HEK293 (cell line): ENCODE measurements at regions not wholly inside any gene's neighbourhood (a gene's known extent, or its start where the extent isn't known, plus 50 kb on each side); places are given as distances from the start of the nearest gene placed in this dataset.

Experiments
- GFI1B ChIP-seq: fragments of 450-650 bp; formaldehyde crosslinking; IDR thresholded peaks from 2 replicates; pipeline ENCODE4 v1.5.1; 2016; ENCODE audit warnings: missing biosample characterization, missing genetic modification characterization
- GLI4 ChIP-seq: fragments of 450-650 bp; formaldehyde crosslinking; IDR thresholded peaks from 2 replicates; pipeline ENCODE4 v1.5.1; 2016; ENCODE audit warnings: missing biosample characterization, missing genetic modification characterization
- KLF16 ChIP-seq: fragments of 450-650 bp; formaldehyde crosslinking; IDR thresholded peaks from 2 replicates; pipeline ENCODE4 v1.5.1; 2017; ENCODE audit warnings: missing biosample characterization, missing genetic modification characterization
- KLF8 ChIP-seq: fragments of 450-650 bp; formaldehyde crosslinking; IDR thresholded peaks from 2 replicates; pipeline ENCODE4 v1.5.1; 2016; ENCODE audit warnings: missing biosample characterization, missing genetic modification characterization
- OSR2 ChIP-seq: fragments of 450-650 bp; formaldehyde crosslinking; IDR thresholded peaks from 2 replicates; pipeline ENCODE4 v1.5.1; 2016; ENCODE audit warnings: missing biosample characterization, missing genetic modification characterization
- YY2 ChIP-seq: fragments of 450-650 bp; formaldehyde crosslinking; IDR thresholded peaks from 2 replicates; pipeline ENCODE4 v1.5.1; 2016; ENCODE audit warnings: missing biosample characterization, missing genetic modification characterization
- ZFHX2 ChIP-seq: fragments of 450-650 bp; formaldehyde crosslinking; conservative IDR thresholded peaks from 2 replicates; pipeline ENCODE4 v1.5.1; 2016; ENCODE audit warnings: missing biosample characterization, missing genetic modification characterization
- ZIC2 ChIP-seq: fragments of 450-650 bp; formaldehyde crosslinking; IDR thresholded peaks from 2 replicates; pipeline ENCODE4 v1.5.1; 2016; ENCODE audit warnings: missing biosample characterization, missing genetic modification characterization
- ZNF37A ChIP-seq: fragments of 450-650 bp; IDR thresholded peaks from 2 replicates; pipeline ENCODE4 v1.5.1; 2018; ENCODE audit warnings: missing biosample characterization, missing genetic modification characterization
- ZNF423 ChIP-seq: fragments of 450-650 bp; formaldehyde crosslinking; IDR thresholded peaks from 2 replicates; pipeline ENCODE4 v1.5.1; 2016; ENCODE audit warnings: missing biosample characterization, missing genetic modification characterization
- ZNF521 ChIP-seq: fragments of 450-650 bp; formaldehyde crosslinking; IDR thresholded peaks from 2 replicates; pipeline ENCODE4 v1.5.1; 2017; ENCODE audit warnings: missing biosample characterization, mild to moderate bottlenecking, missing genetic modification characterization
- ZNF558 ChIP-seq: fragments of 450-650 bp; formaldehyde crosslinking; IDR thresholded peaks from 2 replicates; pipeline ENCODE4 v1.5.1; 2016; ENCODE audit warnings: missing biosample characterization, missing genetic modification characterization
- ZNF777 ChIP-seq: fragments of 450-650 bp; formaldehyde crosslinking; IDR thresholded peaks from 2 replicates; pipeline ENCODE4 v1.5.1; 2017; ENCODE audit warnings: missing biosample characterization, missing genetic modification characterization, borderline replicate concordance
- ZNF843 ChIP-seq: fragments of 450-650 bp; formaldehyde crosslinking; IDR thresholded peaks from 2 replicates; pipeline ENCODE4 v1.5.1; 2016; ENCODE audit warnings: missing biosample characterization, missing genetic modification characterization
- TF ChIP-seq, protein P1 (sequence below): fragments of 450-650 bp; formaldehyde crosslinking; conservative IDR thresholded peaks from 2 replicates; pipeline ENCODE4 v1.5.1; 2016; ENCODE audit warnings: low read depth, missing biosample characterization, missing genetic modification characterization
- TF ChIP-seq, protein P2 (sequence below): fragments of 450-650 bp; formaldehyde crosslinking; IDR thresholded peaks from 2 replicates; pipeline ENCODE4 v1.5.1; 2016; ENCODE audit warnings: missing biosample characterization, missing genetic modification characterization
- TF ChIP-seq, protein P3 (sequence below): fragments of 450-650 bp; formaldehyde crosslinking; IDR thresholded peaks from 2 replicates; pipeline ENCODE4 v1.5.1; 2016; ENCODE audit warnings: missing biosample characterization, missing genetic modification characterization
- TF ChIP-seq, protein P4 (sequence below): fragments of 450-650 bp; formaldehyde crosslinking; IDR thresholded peaks from 2 replicates; pipeline ENCODE4 v1.5.1; 2016; ENCODE audit warnings: missing biosample characterization, missing genetic modification characterization, low read depth
- TF ChIP-seq, protein P5 (sequence below): fragments of 450-650 bp; formaldehyde crosslinking; IDR thresholded peaks from 2 replicates; pipeline ENCODE4 v1.5.1; 2017; ENCODE audit warnings: missing biosample characterization, missing genetic modification characterization
- TF ChIP-seq, protein P6 (sequence below): fragments of 450-650 bp; formaldehyde crosslinking; IDR thresholded peaks from 2 replicates; pipeline ENCODE4 v1.5.0; 2017; ENCODE audit warnings: missing biosample characterization, missing genetic modification characterization, borderline replicate concordance
- TF ChIP-seq, protein P7 (sequence below): fragments of 450-650 bp; formaldehyde crosslinking; IDR thresholded peaks from 2 replicates; pipeline ENCODE4 v1.5.1; 2016; ENCODE audit warnings: missing biosample characterization, missing genetic modification characterization

DNA sequence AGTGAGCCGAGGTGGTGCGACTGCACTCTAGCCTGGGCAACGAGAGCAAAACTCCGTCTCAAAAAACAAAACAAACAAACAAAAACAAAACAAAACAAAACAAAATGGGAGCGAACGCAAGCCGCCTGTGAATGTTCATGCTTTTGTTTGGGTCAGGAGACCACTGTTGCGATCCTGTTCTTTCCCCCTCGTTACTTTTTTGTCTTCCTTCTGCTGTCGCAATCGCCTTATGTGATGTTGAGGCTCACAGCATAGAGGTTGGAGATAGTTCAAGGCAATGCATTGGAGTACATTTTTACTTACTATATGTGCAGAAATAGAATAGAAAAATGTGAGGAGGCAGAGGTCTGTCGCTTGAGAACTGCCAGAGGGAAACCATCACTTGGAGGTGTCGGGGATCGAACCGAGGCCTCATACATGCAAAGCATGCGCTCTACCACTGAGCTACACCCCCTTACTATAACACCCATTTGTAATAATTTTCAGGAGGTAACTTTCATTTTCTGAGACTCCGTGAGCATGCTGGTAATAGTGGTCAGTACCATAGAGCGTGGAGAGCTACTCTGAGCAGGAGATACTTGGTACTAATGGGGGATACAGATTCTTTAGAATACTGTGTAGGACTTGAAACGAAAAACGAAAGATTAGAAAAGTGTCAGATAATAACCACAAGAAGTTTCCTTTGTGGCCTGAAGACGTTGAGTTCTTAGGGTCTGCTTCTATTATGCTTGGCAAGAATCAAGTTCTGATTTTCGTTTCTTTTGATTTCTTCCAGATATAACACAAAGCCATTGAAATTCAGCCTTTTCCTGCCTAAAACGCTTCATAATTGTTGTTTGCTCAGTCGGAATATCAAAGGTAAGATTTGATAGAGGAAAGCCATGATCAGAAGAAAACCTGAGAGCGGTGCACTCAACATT lies 121.1 kb downstream of the TRIM27 start (continued):
- TF ChIP-seq, protein P1, sequence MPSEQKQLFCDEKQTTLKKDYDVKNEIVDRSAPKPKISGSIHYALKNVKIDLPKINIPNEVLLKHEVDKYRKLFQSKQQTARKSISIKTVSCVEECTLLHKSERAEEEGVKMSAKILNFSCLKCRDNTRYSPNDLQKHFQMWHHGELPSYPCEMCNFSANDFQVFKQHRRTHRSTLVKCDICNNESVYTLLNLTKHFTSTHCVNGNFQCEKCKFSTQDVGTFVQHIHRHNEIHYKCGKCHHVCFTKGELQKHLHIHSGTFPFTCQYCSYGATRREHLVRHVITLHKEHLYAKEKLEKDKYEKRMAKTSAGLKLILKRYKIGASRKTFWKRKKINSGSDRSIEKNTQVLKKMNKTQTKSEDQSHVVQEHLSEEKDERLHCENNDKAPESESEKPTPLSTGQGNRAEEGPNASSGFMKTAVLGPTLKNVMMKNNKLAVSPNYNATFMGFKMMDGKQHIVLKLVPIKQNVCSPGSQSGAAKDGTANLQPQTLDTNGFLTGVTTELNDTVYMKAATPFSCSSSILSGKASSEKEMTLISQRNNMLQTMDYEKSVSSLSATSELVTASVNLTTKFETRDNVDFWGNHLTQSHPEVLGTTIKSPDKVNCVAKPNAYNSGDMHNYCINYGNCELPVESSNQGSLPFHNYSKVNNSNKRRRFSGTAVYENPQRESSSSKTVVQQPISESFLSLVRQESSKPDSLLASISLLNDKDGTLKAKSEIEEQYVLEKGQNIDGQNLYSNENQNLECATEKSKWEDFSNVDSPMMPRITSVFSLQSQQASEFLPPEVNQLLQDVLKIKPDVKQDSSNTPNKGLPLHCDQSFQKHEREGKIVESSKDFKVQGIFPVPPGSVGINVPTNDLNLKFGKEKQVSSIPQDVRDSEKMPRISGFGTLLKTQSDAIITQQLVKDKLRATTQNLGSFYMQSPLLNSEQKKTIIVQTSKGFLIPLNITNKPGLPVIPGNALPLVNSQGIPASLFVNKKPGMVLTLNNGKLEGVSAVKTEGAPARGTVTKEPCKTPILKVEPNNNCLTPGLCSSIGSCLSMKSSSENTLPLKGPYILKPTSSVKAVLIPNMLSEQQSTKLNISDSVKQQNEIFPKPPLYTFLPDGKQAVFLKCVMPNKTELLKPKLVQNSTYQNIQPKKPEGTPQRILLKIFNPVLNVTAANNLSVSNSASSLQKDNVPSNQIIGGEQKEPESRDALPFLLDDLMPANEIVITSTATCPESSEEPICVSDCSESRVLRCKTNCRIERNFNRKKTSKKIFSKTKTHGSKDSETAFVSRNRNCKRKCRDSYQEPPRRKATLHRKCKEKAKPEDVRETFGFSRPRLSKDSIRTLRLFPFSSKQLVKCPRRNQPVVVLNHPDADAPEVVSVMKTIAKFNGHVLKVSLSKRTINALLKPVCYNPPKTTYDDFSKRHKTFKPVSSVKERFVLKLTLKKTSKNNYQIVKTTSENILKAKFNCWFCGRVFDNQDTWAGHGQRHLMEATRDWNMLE (tag by site-specific recombination), result no peak
- no peak for TF ChIP-seq OSR2 (tag by site-specific recombination)
- TF ChIP-seq ZNF777 (tag by site-specific recombination), result no peak
- no peak for TF ChIP-seq ZNF843 (tag by site-specific recombination)
- no peak for TF ChIP-seq YY2
- TF ChIP-seq ZNF37A (tag by site-specific recombination), result no peak
- no peak for TF ChIP-seq KLF16 (tag by site-specific recombination)
- no peak for TF ChIP-seq ZFHX2
- TF ChIP-seq ZNF558 (tag by site-specific recombination), result no peak
- TF ChIP-seq, protein P2, sequence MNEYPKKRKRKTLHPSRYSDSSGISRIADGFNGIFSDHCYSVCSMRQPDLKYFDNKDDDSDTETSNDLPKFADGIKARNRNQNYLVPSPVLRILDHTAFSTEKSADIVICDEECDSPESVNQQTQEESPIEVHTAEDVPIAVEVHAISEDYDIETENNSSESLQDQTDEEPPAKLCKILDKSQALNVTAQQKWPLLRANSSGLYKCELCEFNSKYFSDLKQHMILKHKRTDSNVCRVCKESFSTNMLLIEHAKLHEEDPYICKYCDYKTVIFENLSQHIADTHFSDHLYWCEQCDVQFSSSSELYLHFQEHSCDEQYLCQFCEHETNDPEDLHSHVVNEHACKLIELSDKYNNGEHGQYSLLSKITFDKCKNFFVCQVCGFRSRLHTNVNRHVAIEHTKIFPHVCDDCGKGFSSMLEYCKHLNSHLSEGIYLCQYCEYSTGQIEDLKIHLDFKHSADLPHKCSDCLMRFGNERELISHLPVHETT (tag by site-specific recombination), result 0 out of 2 replicates have a peak, but pooled peaks have one; percentile 20
- TF ChIP-seq GFI1B, result no peak
- no peak for TF ChIP-seq KLF8 (tag by site-specific recombination)
- TF ChIP-seq, protein P3, sequence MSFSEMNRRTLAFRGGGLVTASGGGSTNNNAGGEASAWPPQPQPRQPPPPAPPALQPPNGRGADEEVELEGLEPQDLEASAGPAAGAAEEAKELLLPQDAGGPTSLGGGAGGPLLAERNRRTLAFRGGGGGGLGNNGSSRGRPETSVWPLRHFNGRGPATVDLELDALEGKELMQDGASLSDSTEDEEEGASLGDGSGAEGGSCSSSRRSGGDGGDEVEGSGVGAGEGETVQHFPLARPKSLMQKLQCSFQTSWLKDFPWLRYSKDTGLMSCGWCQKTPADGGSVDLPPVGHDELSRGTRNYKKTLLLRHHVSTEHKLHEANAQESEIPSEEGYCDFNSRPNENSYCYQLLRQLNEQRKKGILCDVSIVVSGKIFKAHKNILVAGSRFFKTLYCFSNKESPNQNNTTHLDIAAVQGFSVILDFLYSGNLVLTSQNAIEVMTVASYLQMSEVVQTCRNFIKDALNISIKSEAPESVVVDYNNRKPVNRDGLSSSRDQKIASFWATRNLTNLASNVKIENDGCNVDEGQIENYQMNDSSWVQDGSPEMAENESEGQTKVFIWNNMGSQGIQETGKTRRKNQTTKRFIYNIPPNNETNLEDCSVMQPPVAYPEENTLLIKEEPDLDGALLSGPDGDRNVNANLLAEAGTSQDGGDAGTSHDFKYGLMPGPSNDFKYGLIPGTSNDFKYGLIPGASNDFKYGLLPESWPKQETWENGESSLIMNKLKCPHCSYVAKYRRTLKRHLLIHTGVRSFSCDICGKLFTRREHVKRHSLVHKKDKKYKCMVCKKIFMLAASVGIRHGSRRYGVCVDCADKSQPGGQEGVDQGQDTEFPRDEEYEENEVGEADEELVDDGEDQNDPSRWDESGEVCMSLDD (tag by site-specific recombination), result no peak
- no peak for TF ChIP-seq ZNF423 (tag by site-specific recombination)
- TF ChIP-seq GLI4, result no peak
- no peak for TF ChIP-seq ZIC2
- TF ChIP-seq, protein P4, sequence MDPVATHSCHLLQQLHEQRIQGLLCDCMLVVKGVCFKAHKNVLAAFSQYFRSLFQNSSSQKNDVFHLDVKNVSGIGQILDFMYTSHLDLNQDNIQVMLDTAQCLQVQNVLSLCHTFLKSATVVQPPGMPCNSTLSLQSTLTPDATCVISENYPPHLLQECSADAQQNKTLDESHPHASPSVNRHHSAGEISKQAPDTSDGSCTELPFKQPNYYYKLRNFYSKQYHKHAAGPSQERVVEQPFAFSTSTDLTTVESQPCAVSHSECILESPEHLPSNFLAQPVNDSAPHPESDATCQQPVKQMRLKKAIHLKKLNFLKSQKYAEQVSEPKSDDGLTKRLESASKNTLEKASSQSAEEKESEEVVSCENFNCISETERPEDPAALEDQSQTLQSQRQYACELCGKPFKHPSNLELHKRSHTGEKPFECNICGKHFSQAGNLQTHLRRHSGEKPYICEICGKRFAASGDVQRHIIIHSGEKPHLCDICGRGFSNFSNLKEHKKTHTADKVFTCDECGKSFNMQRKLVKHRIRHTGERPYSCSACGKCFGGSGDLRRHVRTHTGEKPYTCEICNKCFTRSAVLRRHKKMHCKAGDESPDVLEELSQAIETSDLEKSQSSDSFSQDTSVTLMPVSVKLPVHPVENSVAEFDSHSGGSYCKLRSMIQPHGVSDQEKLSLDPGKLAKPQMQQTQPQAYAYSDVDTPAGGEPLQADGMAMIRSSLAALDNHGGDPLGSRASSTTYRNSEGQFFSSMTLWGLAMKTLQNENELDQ (tag by site-specific recombination), result no peak
- TF ChIP-seq, protein P5, sequence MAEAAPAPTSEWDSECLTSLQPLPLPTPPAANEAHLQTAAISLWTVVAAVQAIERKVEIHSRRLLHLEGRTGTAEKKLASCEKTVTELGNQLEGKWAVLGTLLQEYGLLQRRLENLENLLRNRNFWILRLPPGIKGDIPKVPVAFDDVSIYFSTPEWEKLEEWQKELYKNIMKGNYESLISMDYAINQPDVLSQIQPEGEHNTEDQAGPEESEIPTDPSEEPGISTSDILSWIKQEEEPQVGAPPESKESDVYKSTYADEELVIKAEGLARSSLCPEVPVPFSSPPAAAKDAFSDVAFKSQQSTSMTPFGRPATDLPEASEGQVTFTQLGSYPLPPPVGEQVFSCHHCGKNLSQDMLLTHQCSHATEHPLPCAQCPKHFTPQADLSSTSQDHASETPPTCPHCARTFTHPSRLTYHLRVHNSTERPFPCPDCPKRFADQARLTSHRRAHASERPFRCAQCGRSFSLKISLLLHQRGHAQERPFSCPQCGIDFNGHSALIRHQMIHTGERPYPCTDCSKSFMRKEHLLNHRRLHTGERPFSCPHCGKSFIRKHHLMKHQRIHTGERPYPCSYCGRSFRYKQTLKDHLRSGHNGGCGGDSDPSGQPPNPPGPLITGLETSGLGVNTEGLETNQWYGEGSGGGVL (tag by site-specific recombination), result no peak
- TF ChIP-seq, protein P6, sequence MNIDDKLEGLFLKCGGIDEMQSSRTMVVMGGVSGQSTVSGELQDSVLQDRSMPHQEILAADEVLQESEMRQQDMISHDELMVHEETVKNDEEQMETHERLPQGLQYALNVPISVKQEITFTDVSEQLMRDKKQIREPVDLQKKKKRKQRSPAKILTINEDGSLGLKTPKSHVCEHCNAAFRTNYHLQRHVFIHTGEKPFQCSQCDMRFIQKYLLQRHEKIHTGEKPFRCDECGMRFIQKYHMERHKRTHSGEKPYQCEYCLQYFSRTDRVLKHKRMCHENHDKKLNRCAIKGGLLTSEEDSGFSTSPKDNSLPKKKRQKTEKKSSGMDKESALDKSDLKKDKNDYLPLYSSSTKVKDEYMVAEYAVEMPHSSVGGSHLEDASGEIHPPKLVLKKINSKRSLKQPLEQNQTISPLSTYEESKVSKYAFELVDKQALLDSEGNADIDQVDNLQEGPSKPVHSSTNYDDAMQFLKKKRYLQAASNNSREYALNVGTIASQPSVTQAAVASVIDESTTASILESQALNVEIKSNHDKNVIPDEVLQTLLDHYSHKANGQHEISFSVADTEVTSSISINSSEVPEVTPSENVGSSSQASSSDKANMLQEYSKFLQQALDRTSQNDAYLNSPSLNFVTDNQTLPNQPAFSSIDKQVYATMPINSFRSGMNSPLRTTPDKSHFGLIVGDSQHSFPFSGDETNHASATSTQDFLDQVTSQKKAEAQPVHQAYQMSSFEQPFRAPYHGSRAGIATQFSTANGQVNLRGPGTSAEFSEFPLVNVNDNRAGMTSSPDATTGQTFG (tag by site-specific recombination), result no peak
- TF ChIP-seq, protein P7, sequence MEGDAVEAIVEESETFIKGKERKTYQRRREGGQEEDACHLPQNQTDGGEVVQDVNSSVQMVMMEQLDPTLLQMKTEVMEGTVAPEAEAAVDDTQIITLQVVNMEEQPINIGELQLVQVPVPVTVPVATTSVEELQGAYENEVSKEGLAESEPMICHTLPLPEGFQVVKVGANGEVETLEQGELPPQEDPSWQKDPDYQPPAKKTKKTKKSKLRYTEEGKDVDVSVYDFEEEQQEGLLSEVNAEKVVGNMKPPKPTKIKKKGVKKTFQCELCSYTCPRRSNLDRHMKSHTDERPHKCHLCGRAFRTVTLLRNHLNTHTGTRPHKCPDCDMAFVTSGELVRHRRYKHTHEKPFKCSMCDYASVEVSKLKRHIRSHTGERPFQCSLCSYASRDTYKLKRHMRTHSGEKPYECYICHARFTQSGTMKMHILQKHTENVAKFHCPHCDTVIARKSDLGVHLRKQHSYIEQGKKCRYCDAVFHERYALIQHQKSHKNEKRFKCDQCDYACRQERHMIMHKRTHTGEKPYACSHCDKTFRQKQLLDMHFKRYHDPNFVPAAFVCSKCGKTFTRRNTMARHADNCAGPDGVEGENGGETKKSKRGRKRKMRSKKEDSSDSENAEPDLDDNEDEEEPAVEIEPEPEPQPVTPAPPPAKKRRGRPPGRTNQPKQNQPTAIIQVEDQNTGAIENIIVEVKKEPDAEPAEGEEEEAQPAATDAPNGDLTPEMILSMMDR (tag by site-specific recombination), result no peak
- no peak for TF ChIP-seq ZNF521
